ENCODE measurements at regions not wholly inside any gene's neighbourhood (a gene's known extent, or its start where the extent isn't known, plus 50 kb on each side); places are given as distances from the start of the nearest gene placed in this dataset.
A peak's percentile ranks its signal among the peaks of the same experiment; 100 is the strongest.

DNA sequence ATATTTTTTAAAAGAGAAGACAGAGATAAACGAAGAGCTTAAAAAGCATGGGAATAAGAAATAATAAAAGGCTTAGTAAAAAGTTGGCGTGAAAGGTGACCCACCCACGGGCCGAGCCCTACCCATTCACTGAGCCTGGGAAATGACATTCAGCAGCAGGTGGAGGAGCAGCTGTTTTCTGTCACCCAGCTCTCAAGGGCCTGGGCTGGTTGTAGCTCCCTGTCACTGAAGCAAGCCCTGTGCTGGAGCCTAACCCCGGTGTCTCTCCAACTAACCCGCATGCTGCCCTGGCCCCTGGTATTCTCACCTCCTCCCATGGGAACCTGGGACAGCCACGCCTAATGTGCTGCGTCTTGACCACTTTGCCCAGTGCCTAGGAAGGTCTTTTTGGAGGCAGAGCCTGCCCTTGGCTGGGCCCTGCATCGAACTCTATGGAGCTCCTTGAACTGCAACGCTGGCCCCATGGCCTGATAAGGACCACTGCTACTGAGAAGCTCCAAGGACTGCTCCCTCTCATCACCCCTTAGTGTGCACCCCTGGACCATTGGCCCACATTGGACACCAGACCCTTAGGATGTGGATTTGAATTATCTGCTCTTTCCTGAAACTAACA lies 68.8 kb upstream of the IYD start:
- no peak for DNase-seq (ENCODE audit: low read depth)

DNA sequence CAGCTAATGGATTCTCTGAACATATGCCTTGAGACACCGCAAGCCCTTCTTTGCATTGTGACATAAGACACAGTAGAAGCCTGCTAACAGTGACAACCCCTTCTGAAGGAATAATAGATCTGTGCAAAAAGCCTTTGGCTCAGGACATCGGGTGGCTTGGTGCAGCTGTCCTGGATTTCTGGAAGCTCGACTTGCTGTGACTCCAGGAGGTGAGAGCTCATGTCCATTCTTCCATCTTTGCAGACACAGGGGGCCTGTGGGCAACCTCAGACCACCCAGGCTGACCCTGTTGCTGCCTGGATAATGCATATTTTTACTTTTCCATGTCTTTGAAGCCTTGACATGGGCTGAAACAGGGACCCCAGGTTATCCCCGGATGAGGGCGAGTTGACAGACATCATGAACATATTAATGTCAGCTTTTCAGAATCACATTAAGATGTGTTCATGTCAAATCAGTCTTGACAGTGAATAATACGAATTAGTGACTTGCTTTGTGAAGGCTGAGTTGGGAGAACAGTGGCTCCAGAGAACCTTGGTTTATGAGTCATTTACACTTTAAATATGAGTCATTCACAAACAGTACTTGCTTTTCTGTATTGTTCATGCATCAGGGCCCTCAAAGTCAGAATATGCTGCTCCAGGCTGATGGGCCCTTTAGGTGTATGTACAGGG lies 66.8 kb upstream of the IYD start:
- no peak for DNase-seq (ENCODE audit: low read depth)

DNA sequence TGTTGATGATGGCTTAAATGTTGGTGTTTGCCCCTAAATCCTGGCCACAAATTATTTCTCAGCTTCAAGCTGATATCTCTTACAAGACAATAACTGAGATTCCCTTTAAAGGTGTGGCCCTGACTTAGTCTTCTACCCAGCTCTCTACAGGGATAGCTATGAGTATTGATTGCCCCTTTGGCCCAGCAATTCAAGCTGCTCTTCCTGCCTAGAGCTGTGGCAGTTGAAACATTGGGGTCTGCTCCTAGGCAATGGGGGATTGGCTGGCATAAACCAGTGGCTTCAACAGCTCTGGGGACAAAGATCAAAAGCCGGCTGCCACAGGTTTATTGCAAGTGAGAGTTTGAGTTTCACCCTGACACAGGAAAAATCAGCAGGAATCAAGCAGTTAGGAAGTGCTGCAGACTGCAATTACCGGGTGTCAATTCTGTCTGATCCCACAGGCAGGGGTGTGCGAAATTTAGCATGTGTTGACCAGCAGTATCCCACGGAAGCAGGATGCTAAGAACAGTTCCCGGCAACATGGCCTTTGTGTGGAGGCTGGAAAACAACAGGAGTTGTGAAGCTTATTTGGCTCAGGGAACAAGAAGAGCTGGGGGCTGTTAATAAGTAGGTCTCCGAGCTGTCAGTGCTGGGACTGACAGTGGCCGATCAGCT lies 66.2 kb upstream of the IYD start:
- DNase-seq (ENCODE audit: low read depth), result no peak

DNA sequence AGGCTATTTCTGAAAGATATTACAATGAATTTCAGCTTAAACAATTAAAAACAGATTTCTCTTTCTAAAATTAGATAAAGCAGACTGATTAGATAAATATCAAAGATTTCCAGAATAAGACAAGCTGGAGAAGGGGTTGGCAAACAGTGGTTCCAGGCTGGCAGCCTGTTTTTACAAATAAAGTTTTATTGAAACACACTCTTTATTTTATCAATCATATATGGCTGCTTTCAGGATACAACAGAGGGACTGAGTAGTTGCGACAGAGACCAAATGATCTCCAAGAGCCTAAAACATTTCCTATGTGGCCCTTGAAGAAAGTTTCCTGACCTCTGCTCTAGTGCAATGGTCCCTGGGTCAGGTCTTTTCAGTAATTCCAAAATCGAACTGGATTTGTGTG lies 65.6 kb upstream of the IYD start:
- DNase-seq (ENCODE audit: low read depth), result no peak

DNA sequence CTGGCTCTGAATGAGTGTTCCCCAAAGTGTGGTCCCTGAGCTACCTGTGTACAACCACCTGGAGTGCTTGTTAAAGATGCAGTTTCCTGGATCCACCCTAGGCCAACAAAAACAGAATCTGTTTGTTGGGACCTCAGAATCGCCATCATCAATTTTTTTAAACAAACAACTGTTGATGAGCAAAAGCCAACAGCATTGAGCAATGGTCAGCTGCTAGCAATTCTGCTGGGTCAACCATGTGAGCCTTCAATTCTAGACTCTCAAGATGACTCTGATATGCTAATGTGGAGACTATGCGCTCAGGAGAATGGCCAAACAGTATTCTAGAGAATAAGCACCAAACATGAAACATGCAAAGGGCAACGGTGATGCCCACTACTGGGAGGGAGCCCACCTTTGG lies 64.4 kb upstream of the IYD start:
- DNase-seq (ENCODE audit: low read depth), result no peak

DNA sequence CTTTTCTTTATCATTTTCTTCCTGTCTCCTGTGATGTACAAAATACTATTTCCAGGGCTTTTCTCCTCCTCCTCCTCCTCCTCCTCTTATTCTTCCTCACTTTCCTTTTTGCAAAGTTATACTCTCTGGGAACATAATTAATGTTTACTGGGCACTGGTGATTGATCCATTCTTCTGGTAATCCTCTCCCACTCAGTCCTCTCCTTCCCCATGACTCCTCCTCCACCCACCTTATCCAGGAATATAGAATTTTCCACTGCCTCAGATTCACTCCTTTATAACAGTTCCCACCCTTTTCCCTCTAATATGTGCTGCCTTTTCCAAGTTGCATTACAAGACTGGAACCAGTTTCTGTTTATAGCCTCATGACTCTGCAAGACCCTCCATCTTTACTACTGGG lies 62.5 kb upstream of the IYD start:
- no peak for DNase-seq (ENCODE audit: low read depth)

DNA sequence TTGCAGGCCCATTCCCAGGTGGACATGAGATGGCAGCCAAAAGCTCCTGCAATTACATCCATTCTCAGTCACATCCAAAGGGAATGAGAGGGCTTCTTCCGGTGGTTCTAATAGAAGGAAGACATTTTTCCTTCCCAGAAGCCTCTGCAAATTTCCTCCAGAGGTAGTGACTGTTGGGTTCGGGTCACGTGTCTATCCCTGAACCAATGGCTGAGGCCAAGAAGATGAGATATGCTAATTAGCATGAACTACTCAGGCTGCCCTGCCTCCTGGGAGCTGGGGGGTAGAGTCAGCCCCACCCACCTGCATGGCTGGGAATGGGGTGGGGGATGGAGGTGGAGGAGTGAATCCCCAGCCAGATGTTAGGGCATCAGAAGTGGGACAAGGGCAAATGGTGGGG lies 61.3 kb upstream of the IYD start:
- no peak for DNase-seq (ENCODE audit: low read depth)

DNA sequence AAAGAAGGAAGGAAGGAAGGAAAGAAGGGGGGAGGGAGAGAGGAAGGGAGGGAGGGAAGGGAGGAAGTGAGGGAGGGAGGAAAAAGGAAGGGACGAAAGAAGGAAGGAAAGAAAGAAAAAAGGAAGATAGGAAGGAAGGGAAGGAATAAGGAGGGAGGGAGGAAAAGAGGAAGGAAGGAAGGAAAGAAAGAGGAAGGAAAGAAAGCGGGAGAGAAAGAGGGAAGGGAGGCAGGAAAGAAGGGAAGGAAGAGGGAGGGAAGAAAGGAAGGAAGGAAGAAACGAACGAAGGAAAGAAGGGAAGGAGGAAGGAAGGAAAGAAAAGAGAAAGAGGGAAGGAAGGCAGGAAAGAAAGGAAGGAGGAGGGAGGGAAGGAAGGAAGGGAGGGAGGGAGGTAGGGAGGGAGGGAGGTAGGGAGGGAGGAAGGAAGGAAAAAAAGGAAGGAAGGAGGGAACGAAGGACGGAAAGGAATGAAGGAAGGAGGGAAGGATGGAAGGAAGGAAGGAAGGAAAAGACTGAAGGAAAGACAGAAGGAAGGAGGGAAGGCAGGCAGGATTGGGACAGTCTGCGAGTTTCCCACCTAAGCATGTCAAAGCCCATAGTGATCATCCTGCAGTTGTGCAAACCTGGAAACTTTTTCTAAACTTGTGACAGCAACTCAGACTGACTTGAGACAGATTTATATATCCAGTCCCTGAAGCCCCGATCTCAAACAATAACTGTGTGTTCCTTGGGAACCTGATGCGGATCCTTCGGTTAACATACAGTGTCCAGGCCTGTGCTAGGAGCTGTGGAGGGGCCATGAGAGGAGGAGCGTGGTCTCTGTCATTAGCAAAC lies 59.8 kb upstream of the IYD start:
- no peak for DNase-seq (ENCODE audit: low read depth)

DNA sequence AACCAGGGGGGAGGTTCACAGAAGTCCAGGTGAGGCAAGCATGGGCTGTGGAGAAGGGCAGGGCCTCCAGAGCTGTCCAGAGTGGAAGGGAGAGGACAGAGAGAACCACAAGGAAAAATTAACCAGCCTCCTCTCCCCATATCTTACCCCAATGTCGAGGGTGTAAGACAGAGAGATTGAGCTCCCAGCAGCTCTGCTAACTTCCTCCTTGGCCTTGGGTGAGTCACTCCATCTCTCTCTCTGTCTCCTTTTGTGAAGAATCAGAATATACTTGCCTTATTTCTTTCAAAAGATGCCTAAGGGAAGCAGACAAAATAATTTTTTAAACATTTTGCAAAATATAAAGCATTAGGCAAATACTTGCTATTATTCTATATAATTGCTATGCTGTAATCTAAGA lies 58.3 kb upstream of the IYD start:
- no peak for DNase-seq (ENCODE audit: low read depth)

DNA sequence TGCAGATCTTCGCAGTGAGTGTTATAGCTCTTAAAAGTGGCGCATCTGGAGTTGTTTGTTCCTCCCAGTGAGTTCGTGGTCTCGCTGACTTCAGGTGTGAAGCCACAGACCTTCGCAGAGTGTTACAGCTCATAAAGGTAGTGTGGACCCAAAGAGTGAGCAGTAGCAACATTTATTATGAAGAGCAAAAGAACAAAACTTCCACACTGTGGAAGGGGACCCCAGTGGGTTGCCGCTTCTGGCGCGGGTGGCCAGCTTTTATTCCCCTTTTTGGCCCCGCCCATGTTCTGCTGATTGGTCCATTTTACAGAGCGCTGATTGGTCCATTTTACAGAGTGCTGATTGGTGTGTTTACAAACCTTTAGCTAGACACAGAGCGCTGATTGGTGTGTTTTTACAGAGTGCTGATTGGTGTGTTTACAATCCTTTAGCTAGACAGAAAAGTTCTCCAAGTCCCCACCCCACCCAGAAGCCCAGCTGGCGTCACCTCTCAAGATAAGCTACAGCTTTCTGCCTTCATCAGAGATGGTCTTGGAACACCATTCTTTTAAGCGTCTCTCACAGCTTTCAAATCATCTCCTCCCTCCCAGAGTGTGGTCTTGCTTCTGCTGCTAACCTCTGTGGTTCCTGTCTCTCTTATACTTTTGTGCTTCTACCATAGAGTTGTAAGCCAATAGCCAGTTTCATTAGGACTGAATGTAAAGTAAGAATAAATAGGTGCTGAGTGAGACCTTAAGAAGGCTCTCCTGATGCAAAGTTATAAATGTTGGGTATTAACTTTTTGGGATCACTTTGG lies 57.5 kb upstream of the IYD start:
- peak; percentile 4 for DNase-seq (ENCODE audit: low read depth)

DNA sequence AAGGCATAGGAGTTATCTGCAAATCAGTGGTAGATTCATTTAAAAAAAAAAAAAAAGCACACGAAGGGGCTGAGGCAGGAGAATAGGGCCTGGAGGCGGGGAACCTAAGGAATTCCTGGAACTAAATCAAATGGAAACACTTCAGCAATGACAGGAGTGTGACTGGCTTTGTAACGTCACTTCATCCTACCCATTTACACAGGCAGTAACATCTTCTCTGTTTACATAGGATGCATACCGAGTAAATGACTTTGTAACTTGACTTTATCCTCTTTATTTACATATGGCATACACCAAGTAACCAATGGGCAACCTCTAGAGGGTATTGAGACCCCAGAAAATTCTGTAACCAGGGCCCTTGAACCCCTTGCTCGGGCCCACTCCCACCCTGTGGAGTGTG lies 56.4 kb upstream of the IYD start:
- no peak for DNase-seq (ENCODE audit: low read depth)

DNA sequence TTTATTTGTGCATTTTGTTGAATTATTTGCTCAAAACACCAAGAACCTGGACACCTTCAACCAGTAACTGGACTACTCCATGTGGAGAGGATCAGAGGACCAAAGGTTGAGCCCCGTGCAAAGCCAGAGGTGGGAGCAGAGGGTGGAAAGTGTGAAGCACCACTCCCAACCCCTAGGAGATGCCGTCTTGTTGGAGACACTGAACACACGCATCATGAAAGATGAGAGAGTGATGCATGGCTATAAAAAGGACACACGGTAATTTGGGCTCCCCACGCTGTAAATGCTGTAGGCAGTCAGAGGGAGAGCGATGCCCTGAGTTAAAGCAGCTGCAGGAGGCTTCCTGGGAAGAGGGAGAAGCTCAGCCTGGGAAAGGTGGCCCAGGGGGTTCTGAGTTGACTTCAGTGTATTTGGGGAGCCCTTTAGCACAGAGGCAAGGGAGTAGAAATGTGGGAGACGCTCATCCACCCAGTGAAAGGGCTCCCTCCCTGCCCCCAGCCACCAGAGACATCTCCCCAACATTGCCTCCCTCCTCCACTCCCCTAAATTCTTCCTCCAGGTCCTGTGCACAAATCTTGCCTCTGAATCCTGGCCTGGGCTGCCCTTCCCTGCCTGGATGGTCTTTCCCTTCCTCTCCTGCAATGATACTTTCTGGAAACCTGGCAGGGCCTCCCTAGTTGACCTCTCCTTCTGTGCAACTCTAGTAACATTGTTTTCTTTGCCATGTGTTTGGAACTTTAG lies 55.8 kb upstream of the IYD start:
- DNase-seq (ENCODE audit: low read depth), result no peak

DNA sequence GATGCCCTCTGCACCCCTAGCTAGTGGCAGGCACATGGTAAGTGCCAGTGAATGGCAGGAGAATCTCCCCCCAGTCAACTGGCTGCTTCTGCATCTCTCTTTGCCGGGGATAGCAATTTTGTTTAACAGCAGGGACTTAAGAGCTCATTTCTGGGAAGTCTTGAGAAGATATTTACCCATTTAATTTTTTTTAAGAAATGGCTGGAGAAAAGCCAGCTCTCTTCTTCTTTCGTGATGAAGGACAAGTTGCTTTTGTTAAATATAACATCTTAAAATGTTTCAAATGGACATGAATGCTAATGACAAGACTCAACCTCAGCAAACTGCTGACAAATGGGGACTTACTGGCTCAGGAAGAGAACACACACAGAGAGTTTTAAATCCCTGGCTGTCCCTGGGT lies 55.0 kb upstream of the IYD start:
- no peak for DNase-seq (ENCODE audit: low read depth)

DNA sequence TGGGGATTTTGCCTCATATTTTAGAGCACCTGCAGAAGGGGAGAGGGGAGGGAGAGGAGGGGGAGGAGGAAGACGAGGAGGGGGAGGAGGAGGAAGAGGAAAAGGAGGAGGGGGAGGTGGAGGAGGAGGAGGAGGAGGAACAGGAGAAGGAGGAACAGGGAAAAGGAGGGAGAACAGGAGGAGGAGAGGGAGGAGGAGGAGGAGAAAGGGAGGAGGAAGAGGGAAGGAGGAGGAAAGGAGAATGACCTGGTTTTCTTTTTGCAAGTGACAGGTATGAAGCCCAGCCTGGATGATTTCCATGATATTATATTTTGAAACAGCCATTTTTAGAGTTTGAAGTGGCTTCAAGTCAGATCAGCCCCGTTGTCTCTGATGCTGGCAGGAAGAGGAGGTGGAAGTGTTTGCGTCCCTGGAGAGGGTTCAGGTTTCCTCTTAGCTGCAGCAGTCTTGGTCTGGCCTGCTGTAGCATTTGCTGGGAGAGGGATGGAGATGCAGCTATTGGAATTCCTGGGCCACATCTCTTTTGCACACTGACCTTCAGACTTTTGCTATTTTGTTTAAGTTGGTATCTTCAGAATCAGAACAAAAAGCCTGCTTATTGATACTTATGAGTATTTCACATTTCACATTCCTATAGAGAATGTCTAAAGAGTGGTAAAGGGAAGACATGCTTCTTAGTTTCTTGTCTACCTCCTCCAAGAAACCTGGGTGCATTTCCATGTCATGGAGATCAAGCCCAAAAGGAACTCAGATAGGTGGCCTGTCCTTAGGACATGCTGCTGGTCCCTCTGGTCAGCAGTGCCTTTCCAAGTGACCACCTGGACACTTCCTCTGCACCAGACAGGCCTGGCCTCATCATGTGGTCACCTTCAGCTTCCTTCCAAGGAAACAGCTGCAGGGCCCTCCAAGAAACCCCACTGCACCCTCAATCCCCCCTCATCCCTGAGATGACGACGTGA lies 54.3 kb upstream of the IYD start:
- no peak for DNase-seq (ENCODE audit: low read depth)

DNA sequence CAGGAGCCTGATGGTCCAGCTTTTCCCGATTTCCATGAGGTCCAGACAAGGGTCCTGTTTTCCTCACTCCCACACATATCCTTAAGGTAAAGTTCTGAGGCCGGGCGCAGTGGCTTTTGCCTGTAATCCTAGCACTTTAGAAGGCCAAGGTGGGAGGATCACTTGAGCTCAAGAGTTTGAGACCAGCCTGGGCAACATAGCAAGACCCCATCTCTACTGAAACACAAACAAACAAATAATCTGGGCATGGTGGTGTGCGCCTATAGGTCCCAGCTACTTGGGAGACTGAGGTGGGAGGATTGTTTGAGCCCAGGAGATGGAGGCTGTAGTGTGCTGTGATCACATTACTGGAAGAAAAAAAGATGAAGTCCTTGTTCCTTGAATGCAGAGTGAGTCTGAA lies 53.2 kb upstream of the IYD start:
- DNase-seq (ENCODE audit: low read depth), result no peak

DNA sequence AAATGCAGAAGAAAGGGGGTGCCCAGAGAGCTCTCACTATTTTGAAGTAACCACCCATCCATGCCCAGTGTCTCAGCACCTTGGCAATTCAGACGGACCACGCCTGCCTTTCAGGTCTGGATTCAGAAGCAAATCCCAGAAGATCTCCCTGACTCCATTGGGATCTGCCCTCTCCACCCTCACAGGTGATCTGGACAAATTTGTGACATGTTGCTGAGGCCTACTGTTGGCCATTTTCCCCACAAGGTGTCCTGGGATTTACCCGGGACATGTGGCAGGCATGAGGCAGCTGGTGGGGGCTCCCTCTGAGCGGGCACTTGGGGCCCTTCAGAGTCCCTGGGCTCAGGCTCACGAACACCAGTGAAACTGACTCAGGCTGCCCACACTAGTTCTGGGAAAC lies 51.9 kb upstream of the IYD start:
- no peak for DNase-seq (ENCODE audit: low read depth)
